K562 (cell line): ENCODE measurements at regions not wholly inside any gene's neighbourhood (a gene's known extent, or its start where the extent isn't known, plus 50 kb on each side); places are given as distances from the start of the nearest gene placed in this dataset.

Experiments used
- SPI1 ChIP-seq: IDR thresholded peaks from 2 replicates; pipeline ENCODE4 v1.6.1; 2011; ENCODE audit warnings: low read depth, low read length, control low read depth, borderline replicate concordance
- TF ChIP-seq, protein P1 (sequence below), 2 experiments: fragments of 450-650 bp; formaldehyde crosslinking in 1 of 2; IDR thresholded peaks; 2 replicates each; pipeline versions ENCODE4 v1.4.0 to v1.6.1; 2014 to 2020; ENCODE audit warnings: mild to moderate bottlenecking in 2 of 2, borderline replicate concordance in 1 of 2, low read depth in 1 of 2

DNA sequence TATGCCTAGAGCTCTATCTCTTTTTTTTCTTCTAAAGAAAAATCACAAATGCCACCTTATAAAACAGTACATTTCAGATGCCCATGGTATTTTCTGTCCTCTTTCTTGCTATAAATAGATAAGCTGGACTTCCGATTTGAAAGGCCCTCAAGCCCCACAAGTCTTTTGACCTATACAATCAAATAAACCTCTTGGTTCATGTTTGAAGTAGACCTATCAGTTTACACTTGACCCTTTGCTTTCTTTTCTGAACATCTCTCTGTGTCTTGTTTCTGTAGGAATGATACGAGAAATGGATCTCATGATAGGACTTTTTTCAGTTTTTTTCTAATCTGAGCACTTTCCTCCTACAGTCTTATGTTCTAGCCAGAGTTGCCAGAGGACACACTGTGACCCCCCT lies 327.2 kb downstream of the SOX9 start (continued):
- TF ChIP-seq, protein P1, sequence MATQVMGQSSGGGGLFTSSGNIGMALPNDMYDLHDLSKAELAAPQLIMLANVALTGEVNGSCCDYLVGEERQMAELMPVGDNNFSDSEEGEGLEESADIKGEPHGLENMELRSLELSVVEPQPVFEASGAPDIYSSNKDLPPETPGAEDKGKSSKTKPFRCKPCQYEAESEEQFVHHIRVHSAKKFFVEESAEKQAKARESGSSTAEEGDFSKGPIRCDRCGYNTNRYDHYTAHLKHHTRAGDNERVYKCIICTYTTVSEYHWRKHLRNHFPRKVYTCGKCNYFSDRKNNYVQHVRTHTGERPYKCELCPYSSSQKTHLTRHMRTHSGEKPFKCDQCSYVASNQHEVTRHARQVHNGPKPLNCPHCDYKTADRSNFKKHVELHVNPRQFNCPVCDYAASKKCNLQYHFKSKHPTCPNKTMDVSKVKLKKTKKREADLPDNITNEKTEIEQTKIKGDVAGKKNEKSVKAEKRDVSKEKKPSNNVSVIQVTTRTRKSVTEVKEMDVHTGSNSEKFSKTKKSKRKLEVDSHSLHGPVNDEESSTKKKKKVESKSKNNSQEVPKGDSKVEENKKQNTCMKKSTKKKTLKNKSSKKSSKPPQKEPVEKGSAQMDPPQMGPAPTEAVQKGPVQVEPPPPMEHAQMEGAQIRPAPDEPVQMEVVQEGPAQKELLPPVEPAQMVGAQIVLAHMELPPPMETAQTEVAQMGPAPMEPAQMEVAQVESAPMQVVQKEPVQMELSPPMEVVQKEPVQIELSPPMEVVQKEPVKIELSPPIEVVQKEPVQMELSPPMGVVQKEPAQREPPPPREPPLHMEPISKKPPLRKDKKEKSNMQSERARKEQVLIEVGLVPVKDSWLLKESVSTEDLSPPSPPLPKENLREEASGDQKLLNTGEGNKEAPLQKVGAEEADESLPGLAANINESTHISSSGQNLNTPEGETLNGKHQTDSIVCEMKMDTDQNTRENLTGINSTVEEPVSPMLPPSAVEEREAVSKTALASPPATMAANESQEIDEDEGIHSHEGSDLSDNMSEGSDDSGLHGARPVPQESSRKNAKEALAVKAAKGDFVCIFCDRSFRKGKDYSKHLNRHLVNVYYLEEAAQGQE (IDR thresholded peaks at IDR 0.05; ENCODE audit: borderline replicate concordance): no peak
- TF ChIP-seq, protein P1 (CRISPR knock-in tag; IDR thresholded peaks at IDR 0.05; ENCODE audit: low read depth): no peak
- no peak for TF ChIP-seq SPI1
- TF ChIP-seq, all 486 proteins: peak for 0
